ENCODE measurements at regions not wholly inside any gene's neighbourhood (a gene's known extent, or its start where the extent isn't known, plus 50 kb on each side); places are given as distances from the start of the nearest gene placed in this dataset.

GRCh38 chr17:417691-418420 lies 65.2 kb upstream of the RPH3AL start:
- Histone ChIP-seq H3K4me3 (no peak overlapping the region), H3K36me3 (peaks cover 0 to 4% of the 10 kb centered on the region in 2 donors), H3K9me3 (no peaks in the 10 kb centered on the region), H3K4me1 (no peaks in the 10 kb centered on the region), H3K27me3 (no peaks in the 10 kb centered on the region), H3K27ac (no peak overlapping the region)
- TF ChIP-seq CTCF (IDR thresholded peaks at IDR 0.05): no peak
- DNase-seq (ENCODE audit: low spot score in 2 of 2): no peak
- intact Hi-C loops (cut with DNase I): no loop called here

- Histone ChIP-seq H3K4me3 (no peak overlapping the region), H3K4me1 (peaks cover 0 to 3% of the 10 kb centered on the region in 2 donors), H3K9me3 (no peaks in the 10 kb centered on the region), H3K27ac (no peak overlapping the region), H3K27me3 (no peaks in the 10 kb centered on the region), H3K36me3 (peaks cover 0 to 4% of the 10 kb centered on the region in 2 donors)
- no peak for DNase-seq (ENCODE audit: low spot score in 2 of 2)
- intact Hi-C loops (cut with DNase I): no loop called here
- TF ChIP-seq CTCF (IDR thresholded peaks at IDR 0.05): no peak
These were observed 63.9 kb upstream of the RPH3AL start for GRCh38 chr17:416293-417206.

GRCh38 chr17:413706-414380 lies 61.2 kb upstream of the RPH3AL start:
- no peak for TF ChIP-seq CTCF (IDR thresholded peaks at IDR 0.05)
- Histone ChIP-seq H3K27me3 (no peaks in the 10 kb centered on the region), H3K36me3 (peaks cover 0 to 4% of the 10 kb centered on the region in 2 donors), H3K4me1 (peaks cover 3 to 9% of the 10 kb centered on the region in 2 donors), H3K27ac (no peak overlapping the region), H3K9me3 (no peaks in the 10 kb centered on the region), H3K4me3 (no peak overlapping the region)
- no peak for DNase-seq (ENCODE audit: low spot score in 2 of 2)
- intact Hi-C loops (cut with DNase I): no loop called here

GRCh38 chr17:413016-413350 lies 60.4 kb upstream of the RPH3AL start:
- DNase-seq (ENCODE audit: low spot score in 2 of 2): no peak
- intact Hi-C loops (cut with DNase I): no loop called here

More at GRCh38 chr17:413016-413350, 60.4 kb upstream of the RPH3AL start:
- Histone ChIP-seq H3K4me1 (peaks cover 3 to 9% of the 10 kb centered on the region in 2 donors), H3K27ac (no peak overlapping the region), H3K4me3 (no peak overlapping the region), H3K9me3 (no peaks in the 10 kb centered on the region), H3K36me3 (peaks cover 0 to 4% of the 10 kb centered on the region in 2 donors), H3K27me3 (no peaks in the 10 kb centered on the region)
- TF ChIP-seq CTCF (IDR thresholded peaks at IDR 0.05): no peak

Data from ascending aorta (tissue), 2 donors.